DMS 273 (cell line): ENCODE measurements at regions not wholly inside any gene's neighbourhood (a gene's known extent, or its start where the extent isn't known, plus 50 kb on each side); places are given as distances from the start of the nearest gene placed in this dataset.

Experiments used
- DNase-seq: peaks from one replicate; lab custom pipeline; 2025; ENCODE audit not compliant: unreplicated experiment; lab: John Stamatoyannopoulos, UW

GRCh38 chr21:32216293-32216692, 62.6 kb downstream of the MIS18A start:
- no peak for DNase-seq

- DNase-seq = no peak
These were observed 63.6 kb downstream of the MIS18A start for GRCh38 chr21:32215306-32215685.

- DNase-seq = no peak
These were observed 64.1 kb downstream of the MIS18A start for GRCh38 chr21:32214654-32215305.

- no peak for DNase-seq
These were observed 66.7 kb downstream of the MIS18A start for GRCh38 chr21:32212116-32212515.

GRCh38 chr21:32211306-32211705, 67.5 kb downstream of the MIS18A start:
- no peak for DNase-seq

GRCh38 chr21:32209580-32209979, 69.3 kb downstream of the MIS18A start:
- DNase-seq = no peak

- peak; percentile 85 for DNase-seq
These were observed 71.5 kb downstream of the MIS18A start for GRCh38 chr21:32207406-32207716.

- DNase-seq = no peak
These were observed 72.0 kb downstream of the MIS18A start for GRCh38 chr21:32206631-32207405.

GRCh38 chr21:32203877-32204480, 74.9 kb downstream of the MIS18A start:
- DNase-seq = no peak

- DNase-seq = no peak
These were observed 78.8 kb downstream of the MIS18A start for GRCh38 chr21:32200029-32200428.

GRCh38 chr21:32198384-32198783, 80.5 kb downstream of the MIS18A start:
- peak; percentile 23 for DNase-seq

- peak; percentile 83 for DNase-seq
These were observed 81.0 kb downstream of the MIS18A start for GRCh38 chr21:32197896-32198295.

- DNase-seq = no peak
These were observed 82.8 kb downstream of the MIS18A start for GRCh38 chr21:32196001-32196400.

GRCh38 chr21:32193098-32193465, 85.8 kb downstream of the MIS18A start:
- no peak for DNase-seq

GRCh38 chr21:32192291-32193097, 86.4 kb downstream of the MIS18A start:
- no peak for DNase-seq

- DNase-seq = peak; percentile 35
These were observed 88.2 kb downstream of the MIS18A start for GRCh38 chr21:32190493-32191144.

- DNase-seq = no peak
These were observed 89.0 kb downstream of the MIS18A start for GRCh38 chr21:32189688-32190483.

GRCh38 chr21:32186804-32187203, 92.0 kb downstream of the MIS18A start:
- peak; percentile 79 for DNase-seq

- no peak for DNase-seq
These were observed 93.1 kb downstream of the MIS18A start for GRCh38 chr21:32185726-32186125.

- DNase-seq = no peak
These were observed 93.7 kb downstream of the MIS18A start for GRCh38 chr21:32185103-32185502.
